Loucy (cell line): ENCODE measurements at regions not wholly inside any gene's neighbourhood (a gene's known extent, or its start where the extent isn't known, plus 50 kb on each side); places are given as distances from the start of the nearest gene placed in this dataset.

Source experiments
- H2AFZ ChIP-seq: fragments of 200-600 bp; sonication (generic); 2 replicates; pipeline ENCODE4 v1.6.0; 2016; ENCODE audit warnings: antibody characterized with exemption, mild to moderate bottlenecking, low read length, moderate library complexity
- H3F3A ChIP-seq: fragments of 200-600 bp; 2 replicates; pipeline ENCODE4 v1.6.0; 2016; ENCODE audit warnings: antibody characterized with exemption, low read depth, mild to moderate bottlenecking
- H3K27me3 ChIP-seq: fragments of 200-600 bp; sonication (generic); 2 replicates; pipeline ENCODE4 v1.6.1; 2014; ENCODE audit warnings: low read length, mild to moderate bottlenecking; ENCODE audit not compliant: insufficient read depth, poor library complexity, severe bottlenecking
- H3K36me3 ChIP-seq: fragments of 200-600 bp; sonication (generic); 2 replicates; pipeline ENCODE4 v1.6.1; 2016; ENCODE audit warnings: low read length; ENCODE audit not compliant: insufficient read depth
- H3K4me1 ChIP-seq: fragments of 200-600 bp; sonication (generic); 2 replicates; pipeline ENCODE4 v1.5.1; 2014; ENCODE audit warnings: low read length, mild to moderate bottlenecking; ENCODE audit not compliant: insufficient read depth, poor library complexity, severe bottlenecking
- H3K4me2 ChIP-seq: fragments of 200-600 bp; sonication (generic); 2 replicates; pipeline ENCODE4 v1.6.0; 2014; ENCODE audit warnings: antibody characterized with exemption, low read length, low read depth, mild to moderate bottlenecking; ENCODE audit not compliant: poor library complexity, severe bottlenecking
- H3K4me3 ChIP-seq: fragments of 200-600 bp; sonication (generic); 2 replicates; pipeline ENCODE4 v1.5.1; 2014; ENCODE audit warnings: low read length, mild to moderate bottlenecking, mixed read lengths; ENCODE audit not compliant: poor library complexity, severe bottlenecking
- H3K79me2 ChIP-seq: fragments of 200-600 bp; sonication (generic); 2 replicates; pipeline ENCODE4 v1.6.1; 2014; ENCODE audit warnings: low read length; ENCODE audit not compliant: insufficient read depth
- H3K9ac ChIP-seq: fragments of 200-600 bp; sonication (generic); 2 replicates; pipeline ENCODE4 v1.6.0; 2014; ENCODE audit warnings: mild to moderate bottlenecking, low read depth, low read length, moderate library complexity; ENCODE audit not compliant: poor library complexity, severe bottlenecking
- H3K9me2 ChIP-seq: fragments of 200-600 bp; sonication (generic); replicated peaks from 2 replicates; pipeline ENCODE4 v1.6.1; 2016; ENCODE audit warnings: low read depth, low read length, mixed read lengths
- H3K9me3 ChIP-seq: fragments of 200-600 bp; sonication (generic); 2 replicates; pipeline ENCODE4 v1.6.1; 2014; ENCODE audit warnings: mild to moderate bottlenecking, antibody characterized with exemption, low read length, low read depth; ENCODE audit not compliant: insufficient read depth
- H4K20me1 ChIP-seq: fragments of 200-600 bp; sonication (generic); 2 replicates; pipeline ENCODE4 v1.6.0; 2014; ENCODE audit warnings: antibody characterized with exemption, low read length, mild to moderate bottlenecking; ENCODE audit not compliant: insufficient read depth, poor library complexity, severe bottlenecking
- CTCF ChIP-seq: fragments of 200-600 bp; sonication (generic); conservative IDR thresholded peaks from 2 replicates; pipeline ENCODE4 v1.5.1; 2014; ENCODE audit warnings: mild to moderate bottlenecking, antibody characterized with exemption, low read length
- EZH2phosphoT487 ChIP-seq: fragments of 200-600 bp; IDR thresholded peaks from 2 replicates; pipeline ENCODE4 v1.6.1; 2018; ENCODE audit warnings: antibody characterized with exemption, mild to moderate bottlenecking, moderate library complexity, borderline replicate concordance

- Histone ChIP-seq H4K20me1 (no peaks in the 10 kb centered on the region), H3K4me2 (no peak overlapping the region), H3K36me3 (no peaks in the 10 kb centered on the region), H3K27me3 (no peaks in the 10 kb centered on the region), H3K9me2 (no peaks in the 10 kb centered on the region), H2AFZ (no peak overlapping the region), H3K9me3 (0 out of 2 replicates have a peak, but pooled peaks cover 4% of the 10 kb centered on the region), H3K9ac (no peak overlapping the region), H3F3A (no peaks in the 10 kb centered on the region), H3K4me3 (no peak overlapping the region), H3K79me2 (no peaks in the 10 kb centered on the region), H3K4me1 (no peaks in the 10 kb centered on the region)
- TF ChIP-seq CTCF, result no peak
- no peak for TF ChIP-seq EZH2phosphoT487
Measured at GRCh38 chr19:31681121-31681520, 331.9 kb upstream of the TSHZ3 start.

- no peak for TF ChIP-seq CTCF
- TF ChIP-seq EZH2phosphoT487, result no peak
- Histone ChIP-seq H3K9me2 (no peaks in the 10 kb centered on the region), H3K4me2 (no peak overlapping the region)
Measured at GRCh38 chr19:31693131-31693932, 344.1 kb upstream of the TSHZ3 start.

GRCh38 chr19:31693933-31694269 is 344.7 kb upstream of the TSHZ3 start:
- H3K4me2 ChIP-seq, result no peak overlapping the region
- no peak overlapping the region for H3K9ac ChIP-seq
- TF ChIP-seq CTCF (no peak), EZH2phosphoT487 (no peak)
- H3F3A ChIP-seq, result no peaks in the 10 kb centered on the region
- no peaks in the 10 kb centered on the region for H3K79me2 ChIP-seq
- peaks cover 4% of the 10 kb centered on the region; the same call in 1 of the 2 replicates for H3K9me3 ChIP-seq
- H3K4me3 ChIP-seq, result no peak overlapping the region
- no peak overlapping the region for H2AFZ ChIP-seq
- no peaks in the 10 kb centered on the region for H4K20me1 ChIP-seq
- no peaks in the 10 kb centered on the region for H3K27me3 ChIP-seq
- no peaks in the 10 kb centered on the region for H3K9me2 ChIP-seq
- H3K4me1 ChIP-seq, result no peaks in the 10 kb centered on the region
- no peaks in the 10 kb centered on the region for H3K36me3 ChIP-seq

More at GRCh38 chr19:31693131-31693932, 344.1 kb upstream of the TSHZ3 start:
- Histone ChIP-seq H3K9me3 (peaks cover 4% of the 10 kb centered on the region; the same call in 1 of the 2 replicates), H2AFZ (no peak overlapping the region), H4K20me1 (no peaks in the 10 kb centered on the region), H3F3A (no peaks in the 10 kb centered on the region), H3K27me3 (no peaks in the 10 kb centered on the region), H3K9ac (no peak overlapping the region), H3K36me3 (no peaks in the 10 kb centered on the region), H3K4me3 (no peak overlapping the region), H3K79me2 (no peaks in the 10 kb centered on the region), H3K4me1 (no peaks in the 10 kb centered on the region)
